Rectal smooth muscle tissue (tissue), 1 donor: ENCODE measurements at regions not wholly inside any gene's neighbourhood (a gene's known extent, or its start where the extent isn't known, plus 50 kb on each side); places are given as distances from the start of the nearest gene placed in this dataset.

Experiments
- H3K27ac ChIP-seq: one replicate; pipeline ENCODE4 v1.7.0; 2013; ENCODE audit warnings: low read depth, low read length, inconsistent platforms
- H3K27me3 ChIP-seq: one replicate; pipeline ENCODE4 v1.7.0; 2013; ENCODE audit warnings: low read length; ENCODE audit not compliant: control insufficient read depth, insufficient read depth
- H3K36me3 ChIP-seq: one replicate; pipeline ENCODE4 v1.7.0; 2013; ENCODE audit warnings: low read length; ENCODE audit not compliant: control insufficient read depth, insufficient read depth
- H3K4me1 ChIP-seq: one replicate; pipeline ENCODE4 v1.7.0; 2013; ENCODE audit warnings: low read length; ENCODE audit not compliant: control insufficient read depth, insufficient read depth
- H3K4me3 ChIP-seq: one replicate; pipeline ENCODE4 v1.7.0; 2013; ENCODE audit warnings: low read length
- H3K9ac ChIP-seq: one replicate; pipeline ENCODE4 v1.7.0; 2013; ENCODE audit warnings: low read length

DNA sequence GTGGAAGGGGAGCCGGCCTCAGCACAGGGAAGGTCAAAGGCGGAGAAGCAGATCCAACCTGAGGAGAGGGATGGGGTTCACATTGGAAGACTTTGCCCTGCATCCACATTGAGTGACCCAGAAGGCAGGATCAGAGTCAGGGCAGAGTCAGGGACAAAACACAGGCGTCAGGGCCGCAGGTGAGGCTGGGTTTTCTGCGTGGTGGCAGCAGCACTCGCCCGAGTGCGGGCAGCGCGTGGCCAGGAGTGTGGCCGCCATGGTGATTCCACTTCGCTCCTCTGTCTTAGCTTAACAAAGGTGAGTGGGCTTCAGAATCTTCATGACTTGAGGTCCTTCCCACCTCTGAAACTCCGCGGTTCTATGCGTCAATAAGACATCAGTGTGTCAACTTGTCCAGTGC is 476.9 kb upstream of the SMIM21 start:
- Histone ChIP-seq H3K36me3 (no peaks in the 10 kb centered on the region), H3K9ac (no peak overlapping the region), H3K4me1 (no peaks in the 10 kb centered on the region), H3K27ac (no peak overlapping the region), H3K27me3 (no peaks in the 10 kb centered on the region), H3K4me3 (no peak overlapping the region)

GRCh38 chr18:75898651-75899050 is 471.1 kb upstream of the SMIM21 start:
- Histone ChIP-seq H3K27ac (peak overlapping the region; percentile 55), H3K9ac (no peak overlapping the region)

DNA sequence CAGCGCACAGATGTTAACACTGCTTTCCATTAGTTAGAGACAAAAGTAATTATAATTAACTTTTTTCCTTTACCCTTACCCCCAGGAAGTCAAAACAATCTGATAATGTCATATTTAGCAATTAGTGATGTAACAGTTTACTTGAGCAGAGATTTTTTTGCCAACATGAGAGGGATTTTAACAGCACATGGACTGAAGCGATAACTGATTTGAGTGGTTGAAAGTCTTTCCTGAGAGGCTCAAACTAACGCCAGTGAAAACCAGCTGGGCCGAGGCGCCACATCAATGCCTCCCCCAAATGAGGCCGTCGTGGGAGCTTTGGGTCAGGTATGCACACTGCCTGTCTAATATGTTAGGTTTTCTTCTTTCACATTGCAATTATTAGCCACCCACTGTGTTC is 469.9 kb upstream of the SMIM21 start:
- Histone ChIP-seq H3K27ac (no peak overlapping the region), H3K27me3 (no peaks in the 10 kb centered on the region), H3K4me1 (peaks cover 4% of the 10 kb centered on the region), H3K4me3 (no peak overlapping the region), H3K36me3 (no peaks in the 10 kb centered on the region), H3K9ac (no peak overlapping the region)

More at GRCh38 chr18:75898651-75899050, 471.1 kb upstream of the SMIM21 start:
- Histone ChIP-seq H3K36me3 (no peaks in the 10 kb centered on the region), H3K27me3 (no peaks in the 10 kb centered on the region), H3K4me1 (peaks cover 4% of the 10 kb centered on the region), H3K4me3 (no peak overlapping the region)

- Histone ChIP-seq H3K27ac (no peak overlapping the region), H3K9ac (no peak overlapping the region), H3K4me1 (peaks cover 4% of the 10 kb centered on the region), H3K4me3 (no peak overlapping the region), H3K27me3 (no peaks in the 10 kb centered on the region), H3K36me3 (no peaks in the 10 kb centered on the region)
Observed at GRCh38 chr18:75896865-75897264, 469.4 kb upstream of the SMIM21 start.

- no peak overlapping the region for H3K27ac ChIP-seq
- no peak overlapping the region for H3K9ac ChIP-seq
- H3K4me1 ChIP-seq, result peaks cover 4% of the 10 kb centered on the region
- no peaks in the 10 kb centered on the region for H3K36me3 ChIP-seq
- H3K4me3 ChIP-seq, result no peak overlapping the region
- no peaks in the 10 kb centered on the region for H3K27me3 ChIP-seq
Observed at GRCh38 chr18:75895135-75895534, 467.6 kb upstream of the SMIM21 start.

GRCh38 chr18:75884728-75885127 is 457.2 kb upstream of the SMIM21 start:
- no peak overlapping the region for H3K27ac ChIP-seq
- H3K9ac ChIP-seq, result no peak overlapping the region
- no peak overlapping the region for H3K4me3 ChIP-seq
- H3K36me3 ChIP-seq, result no peaks in the 10 kb centered on the region
- peaks cover 6% of the 10 kb centered on the region for H3K4me1 ChIP-seq
- no peaks in the 10 kb centered on the region for H3K27me3 ChIP-seq

GRCh38 chr18:75880925-75881504 is 453.5 kb upstream of the SMIM21 start:
- Histone ChIP-seq H3K4me3 (no peak overlapping the region), H3K27me3 (no peaks in the 10 kb centered on the region), H3K4me1 (peaks cover 9% of the 10 kb centered on the region), H3K9ac (no peak overlapping the region), H3K27ac (peak overlapping the region; percentile 7), H3K36me3 (no peaks in the 10 kb centered on the region)

GRCh38 chr18:75880266-75880665 is 452.8 kb upstream of the SMIM21 start:
- Histone ChIP-seq H3K4me3 (no peak overlapping the region), H3K9ac (no peak overlapping the region), H3K27ac (no peak overlapping the region), H3K4me1 (peaks cover 15% of the 10 kb centered on the region), H3K36me3 (no peaks in the 10 kb centered on the region), H3K27me3 (no peaks in the 10 kb centered on the region)

DNA sequence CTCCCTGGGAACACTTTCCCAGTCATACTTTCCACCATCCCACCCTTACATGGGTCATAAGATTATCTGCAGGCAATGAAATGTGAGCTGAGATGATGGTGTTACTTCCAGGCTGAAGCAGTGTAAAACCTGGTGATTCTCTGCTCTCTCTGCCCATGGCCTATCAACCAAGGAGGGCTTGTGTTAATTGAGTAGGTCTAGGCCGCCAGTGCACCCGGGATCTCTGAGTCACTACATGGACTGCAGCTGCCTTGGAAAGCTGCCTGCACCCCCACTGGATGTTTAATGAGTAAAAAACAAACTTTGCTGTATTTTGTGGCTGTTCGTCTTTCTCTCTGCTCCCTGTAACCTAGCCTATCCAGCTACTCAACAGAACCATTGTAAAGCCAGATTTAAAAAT is 451.7 kb upstream of the SMIM21 start:
- Histone ChIP-seq H3K27ac (no peak overlapping the region), H3K9ac (no peak overlapping the region), H3K4me1 (peaks cover 19% of the 10 kb centered on the region), H3K4me3 (no peak overlapping the region), H3K27me3 (no peaks in the 10 kb centered on the region), H3K36me3 (no peaks in the 10 kb centered on the region)

GRCh38 chr18:75875559-75875958 is 448.1 kb upstream of the SMIM21 start:
- Histone ChIP-seq H3K27ac (peak overlapping the region; percentile 84), H3K9ac (no peak overlapping the region), H3K36me3 (no peaks in the 10 kb centered on the region), H3K4me1 (peaks cover 23% of the 10 kb centered on the region), H3K27me3 (no peaks in the 10 kb centered on the region), H3K4me3 (no peak overlapping the region)

GRCh38 chr18:75874401-75875089 is 447.0 kb upstream of the SMIM21 start:
- Histone ChIP-seq H3K4me3 (no peak overlapping the region), H3K9ac (no peak overlapping the region), H3K27me3 (no peaks in the 10 kb centered on the region), H3K4me1 (peaks cover 30% of the 10 kb centered on the region), H3K36me3 (no peaks in the 10 kb centered on the region), H3K27ac (peak overlapping the region; percentile 84)

GRCh38 chr18:75871596-75871995 is 444.1 kb upstream of the SMIM21 start:
- Histone ChIP-seq H3K27ac (no peak overlapping the region), H3K27me3 (no peaks in the 10 kb centered on the region), H3K9ac (no peak overlapping the region), H3K36me3 (no peaks in the 10 kb centered on the region), H3K4me1 (peaks cover 38% of the 10 kb centered on the region), H3K4me3 (no peak overlapping the region)

DNA sequence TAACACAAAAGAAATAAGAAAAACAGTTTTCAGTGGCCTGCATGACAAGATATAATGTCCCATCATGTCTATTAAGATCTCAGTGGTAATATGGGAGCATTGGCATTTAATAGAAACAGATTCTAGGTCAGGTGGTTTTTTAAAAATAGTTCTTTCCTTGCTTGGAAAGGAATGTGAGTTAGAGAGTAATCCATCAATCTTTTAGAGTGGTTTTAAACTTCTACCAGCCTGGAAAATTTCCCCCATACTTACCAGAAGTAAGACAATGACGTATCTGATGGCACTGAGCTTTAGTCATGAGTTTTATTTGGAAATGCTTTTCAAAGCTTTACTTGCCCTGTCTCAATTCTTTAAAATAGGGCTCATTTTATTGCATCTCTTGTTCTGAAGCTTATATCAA is 441.7 kb upstream of the SMIM21 start:
- H3K27ac ChIP-seq, result peak overlapping the region; percentile 88
- H3K27me3 ChIP-seq, result no peaks in the 10 kb centered on the region
- H3K4me3 ChIP-seq, result no peak overlapping the region

More for the DNA sequence above, 441.7 kb upstream of the SMIM21 start:
- Histone ChIP-seq H3K4me1 (peaks cover 35% of the 10 kb centered on the region), H3K36me3 (no peaks in the 10 kb centered on the region), H3K9ac (no peak overlapping the region)
